ENCODE measurements at regions not wholly inside any gene's neighbourhood (a gene's known extent, or its start where the extent isn't known, plus 50 kb on each side); places are given as distances from the start of the nearest gene placed in this dataset.

DNA sequence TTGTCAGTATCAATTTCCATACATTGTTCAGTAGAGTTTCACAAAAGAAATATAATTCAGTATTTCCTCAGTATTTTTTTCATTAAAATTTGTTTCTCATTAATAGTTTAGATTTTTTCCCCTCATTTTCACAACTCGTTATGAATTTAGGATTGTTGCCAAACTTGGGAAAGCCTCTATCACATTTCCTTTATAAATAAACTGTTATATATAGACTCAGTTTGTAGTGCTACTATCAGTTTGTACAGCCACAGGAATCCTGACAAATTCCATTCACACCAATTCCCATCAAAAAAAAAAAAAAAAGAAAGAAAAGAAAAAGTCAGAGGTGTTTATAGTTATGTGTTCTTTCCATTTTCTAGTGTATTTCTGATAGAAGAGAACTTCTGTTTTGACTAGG lies 123.3 kb upstream of the DCC start:
- H3K4me1 ChIP-seq: no peaks in the 10 kb centered on the region
- no peaks in the 10 kb centered on the region for H3K36me3 ChIP-seq
- TF ChIP-seq, protein P1, sequence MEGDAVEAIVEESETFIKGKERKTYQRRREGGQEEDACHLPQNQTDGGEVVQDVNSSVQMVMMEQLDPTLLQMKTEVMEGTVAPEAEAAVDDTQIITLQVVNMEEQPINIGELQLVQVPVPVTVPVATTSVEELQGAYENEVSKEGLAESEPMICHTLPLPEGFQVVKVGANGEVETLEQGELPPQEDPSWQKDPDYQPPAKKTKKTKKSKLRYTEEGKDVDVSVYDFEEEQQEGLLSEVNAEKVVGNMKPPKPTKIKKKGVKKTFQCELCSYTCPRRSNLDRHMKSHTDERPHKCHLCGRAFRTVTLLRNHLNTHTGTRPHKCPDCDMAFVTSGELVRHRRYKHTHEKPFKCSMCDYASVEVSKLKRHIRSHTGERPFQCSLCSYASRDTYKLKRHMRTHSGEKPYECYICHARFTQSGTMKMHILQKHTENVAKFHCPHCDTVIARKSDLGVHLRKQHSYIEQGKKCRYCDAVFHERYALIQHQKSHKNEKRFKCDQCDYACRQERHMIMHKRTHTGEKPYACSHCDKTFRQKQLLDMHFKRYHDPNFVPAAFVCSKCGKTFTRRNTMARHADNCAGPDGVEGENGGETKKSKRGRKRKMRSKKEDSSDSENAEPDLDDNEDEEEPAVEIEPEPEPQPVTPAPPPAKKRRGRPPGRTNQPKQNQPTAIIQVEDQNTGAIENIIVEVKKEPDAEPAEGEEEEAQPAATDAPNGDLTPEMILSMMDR (IDR thresholded peaks at IDR 0.05): no peak
- TF ChIP-seq POLR2A (IDR thresholded peaks at IDR 0.05): no peak
- H3K27ac ChIP-seq: no peak overlapping the region
- DNase-seq: no peak
- no peaks in the 10 kb centered on the region for H3K27me3 ChIP-seq
- no peak overlapping the region for H3K4me3 ChIP-seq
- H3K9me3 ChIP-seq: no peaks in the 10 kb centered on the region

DNA sequence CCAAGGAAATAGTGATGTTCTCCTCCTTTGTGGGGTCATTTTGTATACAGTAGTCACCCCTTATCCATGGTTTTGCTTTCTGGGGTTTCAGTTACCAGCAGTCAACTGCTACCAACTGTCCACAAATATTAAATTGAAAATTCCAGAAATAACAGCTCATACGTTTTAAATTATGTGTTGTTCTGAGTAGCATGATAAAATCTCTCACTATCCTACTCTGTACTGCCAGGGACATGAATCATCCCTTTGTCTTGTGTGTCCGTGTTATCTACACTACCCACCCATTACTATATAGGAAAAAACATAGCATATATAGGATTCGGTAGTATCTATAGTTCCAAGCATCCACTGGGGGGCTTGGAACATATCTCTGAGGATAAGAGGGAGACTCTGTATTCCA lies 120.9 kb upstream of the DCC start:
- Histone ChIP-seq H3K4me1 (no peaks in the 10 kb centered on the region), H3K27ac (no peak overlapping the region), H3K36me3 (no peaks in the 10 kb centered on the region), H3K27me3 (no peaks in the 10 kb centered on the region), H3K4me3 (no peak overlapping the region), H3K9me3 (no peaks in the 10 kb centered on the region)
- no peak for TF ChIP-seq POLR2A (IDR thresholded peaks at IDR 0.05)
- TF ChIP-seq, protein P1 (IDR thresholded peaks at IDR 0.05): no peak
- DNase-seq: no peak

DNA sequence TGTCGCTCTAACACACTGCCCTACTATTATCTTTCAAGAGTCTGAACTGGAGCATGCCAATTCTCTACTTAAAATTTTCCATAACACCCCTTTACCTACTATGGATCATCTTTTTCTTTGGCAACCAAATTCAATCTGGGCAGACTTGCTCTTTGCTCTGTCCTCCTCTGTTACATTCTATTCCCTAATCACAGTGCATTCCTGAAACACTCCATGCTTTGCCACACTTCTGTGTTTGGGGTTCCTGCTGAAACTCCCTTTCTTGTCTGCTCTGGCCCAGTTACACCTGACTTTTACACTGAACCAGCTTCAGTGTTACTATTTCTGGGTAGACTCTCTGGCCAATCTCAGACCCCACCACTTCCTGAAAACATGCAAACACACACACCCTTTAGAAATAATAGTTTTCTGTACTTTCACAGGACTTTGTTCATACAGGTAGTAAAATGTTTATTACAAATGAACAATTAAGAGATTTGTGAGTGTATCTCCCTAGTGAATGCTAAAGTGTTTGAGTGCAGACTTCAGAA lies 119.9 kb upstream of the DCC start:
- no peaks in the 10 kb centered on the region for H3K27me3 ChIP-seq
- no peak for TF ChIP-seq POLR2A (IDR thresholded peaks at IDR 0.05)
- TF ChIP-seq, protein P1 (IDR thresholded peaks at IDR 0.05): no peak
- DNase-seq: no peak
- H3K9me3 ChIP-seq: no peaks in the 10 kb centered on the region
- no peak overlapping the region for H3K27ac ChIP-seq
- no peak overlapping the region for H3K4me3 ChIP-seq
- no peaks in the 10 kb centered on the region for H3K4me1 ChIP-seq
- no peaks in the 10 kb centered on the region for H3K36me3 ChIP-seq

DNA sequence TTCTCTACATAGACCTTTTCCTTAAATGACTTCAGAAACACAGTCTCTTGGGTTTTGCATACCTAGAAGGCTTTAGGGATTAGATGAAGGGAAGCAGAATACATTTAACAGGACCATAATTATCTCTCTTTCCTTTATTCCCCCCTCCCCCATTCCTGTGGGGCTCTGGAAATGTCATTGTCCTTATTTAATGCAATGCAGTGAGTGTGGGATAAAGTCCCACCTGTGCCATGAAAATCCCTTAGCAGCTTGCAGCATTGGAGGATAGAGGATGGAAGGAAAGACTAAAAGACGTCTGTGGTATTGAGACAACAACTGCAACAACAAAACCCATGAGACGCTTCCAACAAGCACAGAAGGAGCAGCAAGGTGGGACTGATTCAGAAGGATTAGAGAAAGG lies 117.8 kb upstream of the DCC start:
- Histone ChIP-seq H3K9me3 (no peaks in the 10 kb centered on the region), H3K27me3 (no peaks in the 10 kb centered on the region), H3K4me1 (no peaks in the 10 kb centered on the region), H3K27ac (no peak overlapping the region), H3K4me3 (no peak overlapping the region), H3K36me3 (no peaks in the 10 kb centered on the region)
- no peak for DNase-seq
- TF ChIP-seq, protein P1 (IDR thresholded peaks at IDR 0.05): no peak
- TF ChIP-seq POLR2A (IDR thresholded peaks at IDR 0.05): no peak

DNA sequence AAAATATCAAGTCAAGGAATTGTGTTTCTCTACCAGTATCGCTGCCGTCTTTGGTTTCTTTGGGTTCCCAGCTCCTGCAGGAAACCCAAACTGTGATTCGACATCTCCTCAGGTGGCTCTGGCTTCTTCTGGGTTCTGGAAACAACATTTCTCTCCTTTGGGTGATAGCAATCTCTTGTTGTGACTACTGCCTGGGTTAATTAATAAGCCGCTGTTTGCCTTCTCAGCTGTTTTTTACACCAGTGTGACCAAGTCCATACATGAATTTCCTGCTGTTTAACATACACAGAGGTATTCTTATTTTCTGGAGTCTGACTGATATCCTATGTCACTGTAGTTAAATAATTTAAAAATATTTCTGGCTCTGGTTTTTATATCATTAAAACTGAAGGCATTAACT lies 112.5 kb upstream of the DCC start:
- DNase-seq: no peak
- H3K9me3 ChIP-seq: no peaks in the 10 kb centered on the region
- H3K27me3 ChIP-seq: no peaks in the 10 kb centered on the region
- H3K36me3 ChIP-seq: no peaks in the 10 kb centered on the region
- no peak overlapping the region for H3K4me3 ChIP-seq
- no peaks in the 10 kb centered on the region for H3K4me1 ChIP-seq
- H3K27ac ChIP-seq: no peak overlapping the region
- no peak for TF ChIP-seq POLR2A (IDR thresholded peaks at IDR 0.05)
- TF ChIP-seq, protein P1 (IDR thresholded peaks at IDR 0.05): no peak

DNA sequence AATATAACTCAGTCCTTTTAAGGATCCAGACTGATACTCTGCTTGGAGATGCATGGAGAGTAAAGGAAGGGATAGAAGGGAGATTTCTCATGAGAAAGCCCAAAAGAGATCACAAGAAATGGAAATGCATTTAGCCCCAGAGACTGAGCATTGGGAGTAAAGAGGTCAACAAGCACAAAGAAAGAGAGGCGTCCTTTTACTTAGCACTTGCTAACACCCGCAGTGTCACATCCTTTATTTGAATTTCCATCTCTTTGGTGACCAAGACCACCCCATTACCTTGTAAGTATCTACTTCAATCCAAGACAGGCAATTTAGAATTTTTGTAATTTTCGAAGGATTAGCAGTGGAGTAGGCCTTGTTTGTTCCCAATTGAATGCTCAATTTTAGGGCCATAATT lies 111.8 kb upstream of the DCC start:
- no peaks in the 10 kb centered on the region for H3K36me3 ChIP-seq
- no peak overlapping the region for H3K27ac ChIP-seq
- TF ChIP-seq POLR2A (IDR thresholded peaks at IDR 0.05): no peak
- TF ChIP-seq, protein P1 (IDR thresholded peaks at IDR 0.05): no peak
- no peak overlapping the region for H3K4me3 ChIP-seq
- no peak for DNase-seq
- H3K9me3 ChIP-seq: no peaks in the 10 kb centered on the region
- no peaks in the 10 kb centered on the region for H3K4me1 ChIP-seq
- no peaks in the 10 kb centered on the region for H3K27me3 ChIP-seq
